ENCODE measurements at regions not wholly inside any gene's neighbourhood (a gene's known extent, or its start where the extent isn't known, plus 50 kb on each side); places are given as distances from the start of the nearest gene placed in this dataset.

DNA sequence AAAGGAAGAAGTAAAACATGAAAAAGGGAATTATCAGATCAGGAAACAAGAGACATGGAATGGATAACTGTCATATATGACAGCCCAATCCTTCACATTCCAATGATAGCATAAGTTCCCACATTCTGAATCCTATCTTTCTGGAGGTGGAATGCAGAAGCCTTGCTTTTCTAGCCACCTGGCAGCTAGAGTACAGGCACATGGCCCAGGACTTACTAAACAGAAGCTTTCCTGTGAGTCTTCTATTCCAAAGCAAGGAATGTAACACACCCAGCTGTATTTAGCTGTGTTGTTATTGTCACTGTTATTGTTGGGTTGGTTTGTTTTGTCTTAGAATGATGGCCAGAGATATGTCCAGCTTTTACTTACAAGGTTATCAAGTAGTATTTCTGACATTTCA, 780.5 kb upstream of the ZNF608 start:
- FAIRE-seq (no peak), DNase-seq (ENCODE audit: low spot score) (no peak), ATAC-seq (no peak)
- Histone ChIP-seq H3K27ac (ENCODE audit: extremely low read length, insufficient read depth, low read length) (no peak overlapping the region), H3K9ac (ENCODE audit: insufficient read depth, low read depth, low read length) (no peak overlapping the region), H3K4me1 (ENCODE audit: insufficient read depth, low read length) (no peaks in the 10 kb centered on the region), H3K36me3 (replicated peaks in 1 of 2; ENCODE audit: control insufficient read depth in 1 of 2, insufficient read depth in 2 of 2, low read length in 2 of 2) (no peaks in the 10 kb centered on the region), H3K4me3 (replicated peaks in 1 of 3; ENCODE audit: insufficient read depth in 1 of 3, low read depth in 2 of 3, low read length in 3 of 3) (no peak overlapping the region), H3K79me2 (ENCODE audit: insufficient read depth, low read length) (no peaks in the 10 kb centered on the region), H3K27me3 (ENCODE audit: control insufficient read depth in 1 of 2, insufficient read depth in 2 of 2, low read length in 2 of 2) (no peaks in the 10 kb centered on the region), H2AFZ (ENCODE audit: low read length) (no peak overlapping the region), H4K20me1 (ENCODE audit: insufficient read depth, low read length) (no peaks in the 10 kb centered on the region), H3K4me2 (ENCODE audit: low read depth, low read length) (no peak overlapping the region), H3K9me3 (ENCODE audit: low read length) (peaks cover 9% of the 10 kb centered on the region)
- in situ Hi-C loops (cut with HindIII; ENCODE audit: extremely low pct_ligation_motif_present, low pct_unique_long_range_greater_than_20kb) (no loop called here), intact Hi-C loops (cut with micrococcal nuclease; ENCODE audit: unreplicated experiment) (no loop called here)
- TF ChIP-seq ZNF44 (CRISPR knock-in tag; IDR thresholded peaks at IDR 0.05) (no peak), ZNF235 (CRISPR knock-in tag; IDR thresholded peaks at IDR 0.05; ENCODE audit: borderline replicate concordance) (no peak), IKZF4 (CRISPR knock-in tag; IDR thresholded peaks at IDR 0.05; ENCODE audit: borderline replicate concordance, low read depth, not compliant biosample characterization) (no peak)
- no TSS peak for BruUV-seq (replicated peaks)
- POLR2A ChIA-PET: no interaction called here
- CTCF ChIA-PET (ENCODE audit: low intra/inter-chr PET ratio, low total read pairs): no interaction called here

DNA sequence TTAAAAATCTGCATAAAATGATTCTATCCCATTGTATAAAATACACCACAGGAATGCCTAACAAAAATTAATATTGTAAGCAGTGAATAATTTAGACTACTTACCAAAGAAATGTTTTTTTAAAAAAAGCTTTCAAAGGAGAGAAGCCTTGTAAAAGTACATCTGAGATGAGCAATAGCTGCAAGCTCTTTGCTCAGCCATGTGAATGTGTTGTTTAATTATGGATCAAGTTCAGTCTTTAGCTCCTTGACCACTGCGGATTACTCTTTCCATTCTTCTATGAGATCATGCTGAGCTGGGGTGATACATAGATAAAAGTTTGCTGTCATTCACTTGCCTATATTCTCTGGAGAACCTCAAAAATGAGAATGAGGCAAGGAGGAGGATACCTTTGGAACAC, 782.4 kb upstream of the ZNF608 start:
- Histone ChIP-seq H3K4me2 (ENCODE audit: low read depth, low read length) (no peak overlapping the region), H2AFZ (ENCODE audit: low read length) (no peak overlapping the region), H3K4me3 (replicated peaks in 1 of 3; ENCODE audit: insufficient read depth in 1 of 3, low read depth in 2 of 3, low read length in 3 of 3) (no peak overlapping the region), H3K4me1 (ENCODE audit: insufficient read depth, low read length) (no peaks in the 10 kb centered on the region), H3K9me3 (ENCODE audit: low read length) (peaks cover 6% of the 10 kb centered on the region), H3K27me3 (ENCODE audit: control insufficient read depth in 1 of 2, insufficient read depth in 2 of 2, low read length in 2 of 2) (no peaks in the 10 kb centered on the region), H3K9ac (ENCODE audit: insufficient read depth, low read depth, low read length) (no peak overlapping the region), H3K79me2 (ENCODE audit: insufficient read depth, low read length) (no peaks in the 10 kb centered on the region), H4K20me1 (ENCODE audit: insufficient read depth, low read length) (no peaks in the 10 kb centered on the region), H3K27ac (ENCODE audit: extremely low read length, insufficient read depth, low read length) (no peak overlapping the region), H3K36me3 (replicated peaks in 1 of 2; ENCODE audit: control insufficient read depth in 1 of 2, insufficient read depth in 2 of 2, low read length in 2 of 2) (no peaks in the 10 kb centered on the region)
- intact Hi-C loops (cut with micrococcal nuclease; ENCODE audit: unreplicated experiment) (no loop called here), in situ Hi-C loops (cut with HindIII; ENCODE audit: extremely low pct_ligation_motif_present, low pct_unique_long_range_greater_than_20kb) (no loop called here)
- ChIA-PET CTCF (ENCODE audit: low intra/inter-chr PET ratio, low total read pairs) (no interaction called here), POLR2A (no interaction called here)
- TF ChIP-seq FLYWCH1 (CRISPR knock-in tag; IDR thresholded peaks at IDR 0.05) (no peak), ZBTB38 (CRISPR knock-in tag; IDR thresholded peaks at IDR 0.05) (no peak), MAFG (CRISPR knock-in tag; IDR thresholded peaks at IDR 0.05) (no peak), TMF1 (CRISPR knock-in tag; IDR thresholded peaks at IDR 0.05; ENCODE audit: low read depth) (no peak)
- TF ChIP-seq, protein P1, sequence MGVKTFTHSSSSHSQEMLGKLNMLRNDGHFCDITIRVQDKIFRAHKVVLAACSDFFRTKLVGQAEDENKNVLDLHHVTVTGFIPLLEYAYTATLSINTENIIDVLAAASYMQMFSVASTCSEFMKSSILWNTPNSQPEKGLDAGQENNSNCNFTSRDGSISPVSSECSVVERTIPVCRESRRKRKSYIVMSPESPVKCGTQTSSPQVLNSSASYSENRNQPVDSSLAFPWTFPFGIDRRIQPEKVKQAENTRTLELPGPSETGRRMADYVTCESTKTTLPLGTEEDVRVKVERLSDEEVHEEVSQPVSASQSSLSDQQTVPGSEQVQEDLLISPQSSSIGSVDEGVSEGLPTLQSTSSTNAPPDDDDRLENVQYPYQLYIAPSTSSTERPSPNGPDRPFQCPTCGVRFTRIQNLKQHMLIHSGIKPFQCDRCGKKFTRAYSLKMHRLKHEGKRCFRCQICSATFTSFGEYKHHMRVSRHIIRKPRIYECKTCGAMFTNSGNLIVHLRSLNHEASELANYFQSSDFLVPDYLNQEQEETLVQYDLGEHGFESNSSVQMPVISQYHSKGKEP (CRISPR knock-in tag; IDR thresholded peaks at IDR 0.05): no peak
- FAIRE-seq: no peak
- no TSS peak for BruUV-seq (replicated peaks)
- 51% methylated on average over 1 of the region's 1 CpG for WGBS (ENCODE audit: low lambda C conversion rate)
- DNase-seq (ENCODE audit: low spot score): no peak
- no peak for ATAC-seq

Data from HepG2 (cell line).